NCI-H2029 (cell line): ENCODE measurements at regions not wholly inside any gene's neighbourhood (a gene's known extent, or its start where the extent isn't known, plus 50 kb on each side); places are given as distances from the start of the nearest gene placed in this dataset.

Experiments
- DNase-seq: peaks from one replicate; lab custom pipeline; 2025; lab: John Stamatoyannopoulos, UW

GRCh38 chr2:42932271-42933151 is 140.1 kb upstream of the HAAO start:
- no peak for DNase-seq

GRCh38 chr2:42931818-42932195 is 139.4 kb upstream of the HAAO start:
- no peak for DNase-seq

GRCh38 chr2:42931146-42931817 is 138.9 kb upstream of the HAAO start:
- DNase-seq = no peak

GRCh38 chr2:42930025-42930581 is 137.7 kb upstream of the HAAO start:
- DNase-seq = no peak

GRCh38 chr2:42929546-42930024 is 137.2 kb upstream of the HAAO start:
- DNase-seq = no peak

GRCh38 chr2:42928692-42929545 is 136.5 kb upstream of the HAAO start:
- DNase-seq = no peak

GRCh38 chr2:42928161-42928691 is 135.8 kb upstream of the HAAO start:
- DNase-seq = no peak

GRCh38 chr2:42927334-42928160 is 135.2 kb upstream of the HAAO start:
- DNase-seq = no peak

GRCh38 chr2:42926434-42927333 is 134.3 kb upstream of the HAAO start:
- DNase-seq = peak; percentile 31

- DNase-seq = no peak
Observed at GRCh38 chr2:42925742-42926433, 133.5 kb upstream of the HAAO start.

- DNase-seq = no peak
Observed at GRCh38 chr2:42924418-42924886, 132.1 kb upstream of the HAAO start.

GRCh38 chr2:42923580-42924417 is 131.4 kb upstream of the HAAO start:
- DNase-seq = no peak

- no peak for DNase-seq
Observed at GRCh38 chr2:42922790-42923579, 130.6 kb upstream of the HAAO start.

GRCh38 chr2:42922293-42922692 is 129.9 kb upstream of the HAAO start:
- no peak for DNase-seq

- DNase-seq = no peak
Observed at GRCh38 chr2:42921721-42922120, 129.3 kb upstream of the HAAO start.

- no peak for DNase-seq
Observed at GRCh38 chr2:42921147-42921520, 128.8 kb upstream of the HAAO start.

- DNase-seq = no peak
Observed at GRCh38 chr2:42920446-42921146, 128.2 kb upstream of the HAAO start.
